DND-41 (cell line): ENCODE measurements at regions not wholly inside any gene's neighbourhood (a gene's known extent, or its start where the extent isn't known, plus 50 kb on each side); places are given as distances from the start of the nearest gene placed in this dataset.

Experiments
- ATAC-seq: fragments of 200-7000 bp; cut with Tn5 transposase; 3 replicates; pipeline ENCODE4 v1.9.1; 2021; ENCODE audit warnings: low read depth; ENCODE audit not compliant: insufficient read depth
- DNase-seq: peaks from one replicate; pipeline ENCODE4 v3.0.0-alpha.2; 2020
- H2AFZ ChIP-seq: 2 replicates; pipeline ENCODE4 v1.6.0; 2012; ENCODE audit warnings: low read depth, low read length
- H3K27ac ChIP-seq: 2 replicates; pipeline ENCODE4 v1.5.1; 2012; ENCODE audit warnings: low read length, inconsistent platforms
- H3K27me3 ChIP-seq: fragments of 200-600 bp; sonication (generic); 2 replicates; pipeline ENCODE4 v1.6.0; 2012; ENCODE audit warnings: low read length, mild to moderate bottlenecking, inconsistent platforms; ENCODE audit not compliant: insufficient read depth, poor library complexity
- H3K36me3 ChIP-seq: 2 replicates; pipeline ENCODE4 v1.5.1; 2012; ENCODE audit warnings: low read length, inconsistent platforms; ENCODE audit not compliant: insufficient read depth
- H3K4me1 ChIP-seq: 2 replicates; pipeline ENCODE4 v1.5.1; 2012; ENCODE audit warnings: mild to moderate bottlenecking, low read length; ENCODE audit not compliant: insufficient read depth
- H3K4me2 ChIP-seq: 2 replicates; pipeline ENCODE4 v1.6.0; 2012; ENCODE audit warnings: mild to moderate bottlenecking, moderate library complexity, low read length, inconsistent platforms; ENCODE audit not compliant: insufficient read depth
- H3K4me3 ChIP-seq, 2 experiments: fragments of 200-600 bp in 1 of 2; shearing (Covaris generic) in 1 of 2; 2 replicates each; pipeline ENCODE4 v1.5.1; 2012 to 2016; ENCODE audit warnings: inconsistent platforms in 2 of 2, low read length in 2 of 2, mild to moderate bottlenecking in 2 of 2, low read depth in 1 of 2, moderate library complexity in 1 of 2
- H3K79me2 ChIP-seq: 2 replicates; pipeline ENCODE4 v1.6.0; 2012; ENCODE audit warnings: low read length, inconsistent platforms; ENCODE audit not compliant: insufficient read depth
- H3K9ac ChIP-seq: 2 replicates; pipeline ENCODE4 v1.6.0; 2012; ENCODE audit warnings: low read depth, mild to moderate bottlenecking, inconsistent platforms, low read length, moderate library complexity
- H3K9me3 ChIP-seq: 2 replicates; pipeline ENCODE4 v1.5.1; 2012; ENCODE audit warnings: low read length, moderate library complexity, mild to moderate bottlenecking, inconsistent platforms; ENCODE audit not compliant: insufficient read depth, severe bottlenecking
- H4K20me1 ChIP-seq: 2 replicates; pipeline ENCODE4 v1.6.0; 2012; ENCODE audit warnings: low read length; ENCODE audit not compliant: insufficient read depth
- CTCF ChIP-seq: IDR thresholded peaks from 2 replicates; pipeline ENCODE4 v1.5.1; 2012; ENCODE audit warnings: borderline replicate concordance, low read length, moderate library complexity, mild to moderate bottlenecking; ENCODE audit not compliant: poor library complexity, severe bottlenecking; ENCODE audit errors: extremely low read depth
- EZH2 ChIP-seq: IDR thresholded peaks from 3 replicates; pipeline ENCODE4 v1.6.1; 2012; ENCODE audit warnings: borderline replicate concordance, low read depth, mild to moderate bottlenecking, moderate library complexity, low read length, inconsistent platforms; ENCODE audit not compliant: severe bottlenecking

GRCh38 chr3:145383416-145383815 lies 777.6 kb downstream of the PLOD2 start:
- ATAC-seq = no peak
- Histone ChIP-seq H3K79me2 (no peaks in the 10 kb centered on the region), H4K20me1 (no peaks in the 10 kb centered on the region), H3K36me3 (no peaks in the 10 kb centered on the region), H3K27me3 (no peaks in the 10 kb centered on the region), H3K9me3 (no peaks in the 10 kb centered on the region), H3K4me2 (no peak overlapping the region), H3K27ac (no peak overlapping the region), H3K9ac (no peak overlapping the region), H2AFZ (no peak overlapping the region), H3K4me3 (no peak overlapping the region), H3K4me1 (no peaks in the 10 kb centered on the region)
- no peak for DNase-seq
- TF ChIP-seq CTCF = no peak
- TF ChIP-seq EZH2 = no peak

- Histone ChIP-seq H3K36me3 (no peaks in the 10 kb centered on the region), H3K4me2 (no peak overlapping the region), H3K9ac (no peak overlapping the region), H3K9me3 (no peaks in the 10 kb centered on the region), H3K4me1 (no peaks in the 10 kb centered on the region), H3K4me3 (no peak overlapping the region), H3K27me3 (no peaks in the 10 kb centered on the region), H4K20me1 (no peaks in the 10 kb centered on the region), H3K27ac (no peak overlapping the region), H3K79me2 (no peaks in the 10 kb centered on the region), H2AFZ (no peak overlapping the region)
- DNase-seq = no peak
- no peak for ATAC-seq
- TF ChIP-seq EZH2 (no peak), CTCF (no peak)
Observed at GRCh38 chr3:145384307-145384706, 776.7 kb downstream of the PLOD2 start.

GRCh38 chr3:145387211-145387610 lies 773.8 kb downstream of the PLOD2 start:
- TF ChIP-seq EZH2 (no peak), CTCF (no peak)
- no peak overlapping the region for H2AFZ ChIP-seq
- DNase-seq (no peak), ATAC-seq (no peak)
- H3K4me1 ChIP-seq = no peaks in the 10 kb centered on the region
- H3K4me3 ChIP-seq = no peak overlapping the region
- no peaks in the 10 kb centered on the region for H4K20me1 ChIP-seq
- no peaks in the 10 kb centered on the region for H3K36me3 ChIP-seq
- H3K79me2 ChIP-seq = no peaks in the 10 kb centered on the region
- no peaks in the 10 kb centered on the region for H3K9me3 ChIP-seq
- H3K9ac ChIP-seq = no peak overlapping the region
- H3K4me2 ChIP-seq = no peak overlapping the region
- H3K27me3 ChIP-seq = no peaks in the 10 kb centered on the region
- no peak overlapping the region for H3K27ac ChIP-seq

GRCh38 chr3:145395421-145395820 lies 765.6 kb downstream of the PLOD2 start:
- H3K4me1 ChIP-seq = no peaks in the 10 kb centered on the region
- no peaks in the 10 kb centered on the region for H3K79me2 ChIP-seq
- H3K27ac ChIP-seq = no peak overlapping the region
- no peaks in the 10 kb centered on the region for H3K36me3 ChIP-seq
- TF ChIP-seq EZH2 = no peak
- no peak for TF ChIP-seq CTCF
- DNase-seq = no peak
- no peak overlapping the region for H3K4me2 ChIP-seq
- no peaks in the 10 kb centered on the region for H3K27me3 ChIP-seq
- no peak overlapping the region for H3K4me3 ChIP-seq
- no peaks in the 10 kb centered on the region for H3K9me3 ChIP-seq
- no peaks in the 10 kb centered on the region for H4K20me1 ChIP-seq
- no peak for ATAC-seq
- no peak overlapping the region for H3K9ac ChIP-seq
- H2AFZ ChIP-seq = no peak overlapping the region
